H9 (cell line): ENCODE measurements at regions not wholly inside any gene's neighbourhood (a gene's known extent, or its start where the extent isn't known, plus 50 kb on each side); places are given as distances from the start of the nearest gene placed in this dataset.

Source experiments
- DNase-seq: peaks from one replicate; pipeline ENCODE4 v3.0.0-alpha.2; 2017
- H2AFZ ChIP-seq: one replicate; pipeline ENCODE4 v1.6.1; 2013; ENCODE audit warnings: mild to moderate bottlenecking, low read length, control low read depth, moderate library complexity
- H2AK5ac ChIP-seq: 2 replicates; pipeline ENCODE4 v1.6.1; 2013; ENCODE audit warnings: low read length, control low read depth, mixed read lengths; ENCODE audit not compliant: insufficient read length
- H2BK120ac ChIP-seq: one replicate; pipeline ENCODE4 v1.6.1; 2013; ENCODE audit warnings: low read depth, mild to moderate bottlenecking, low read length, control low read depth, inconsistent platforms; ENCODE audit not compliant: poor library complexity, severe bottlenecking
- H2BK12ac ChIP-seq: 2 replicates; pipeline ENCODE4 v1.6.1; 2013; ENCODE audit warnings: low read length, control low read depth, mixed read lengths, low read depth; ENCODE audit not compliant: insufficient read length
- H2BK15ac ChIP-seq: 2 replicates; pipeline ENCODE4 v1.6.1; 2013; ENCODE audit warnings: low read depth, low read length, control low read depth
- H2BK20ac ChIP-seq: one replicate; pipeline ENCODE4 v1.6.1; 2013; ENCODE audit warnings: low read depth, mild to moderate bottlenecking, low read length, control low read depth, inconsistent platforms; ENCODE audit not compliant: poor library complexity, severe bottlenecking
- H2BK5ac ChIP-seq: 2 replicates; pipeline ENCODE4 v1.6.1; 2013; ENCODE audit warnings: low read length, control low read depth, mixed read lengths; ENCODE audit not compliant: insufficient read length
- H3K14ac ChIP-seq: 2 replicates; pipeline ENCODE4 v1.6.1; 2013; ENCODE audit warnings: low read length, control low read depth; ENCODE audit not compliant: insufficient read depth
- H3K18ac ChIP-seq: 2 replicates; pipeline ENCODE4 v1.6.1; 2013; ENCODE audit warnings: low read depth, mild to moderate bottlenecking, mixed read lengths, low read length, control low read depth; ENCODE audit not compliant: insufficient read length
- H3K23ac ChIP-seq: 2 replicates; pipeline ENCODE4 v1.6.1; 2013; ENCODE audit warnings: low read length, control low read depth, mixed read lengths, low read depth; ENCODE audit not compliant: insufficient read length
- H3K23me2 ChIP-seq: 2 replicates; pipeline ENCODE4 v1.6.1; 2013; ENCODE audit warnings: low read depth, mild to moderate bottlenecking, mixed read lengths, low read length, control low read depth; ENCODE audit not compliant: insufficient read length, poor library complexity, severe bottlenecking
- H3K27ac ChIP-seq: 2 replicates; pipeline ENCODE4 v1.5.1; 2013; ENCODE audit warnings: low read length, control low read depth, mixed read lengths, low read depth; ENCODE audit not compliant: insufficient read length
- H3K27me3 ChIP-seq: 2 replicates; pipeline ENCODE4 v1.6.1; 2013; ENCODE audit warnings: low read length, control low read depth, inconsistent platforms; ENCODE audit not compliant: insufficient read depth
- H3K4ac ChIP-seq: 2 replicates; pipeline ENCODE4 v1.6.1; 2013; ENCODE audit warnings: low read depth, mild to moderate bottlenecking, control low read depth, inconsistent platforms, low read length, moderate library complexity
- H3K4me1 ChIP-seq: 2 replicates; pipeline ENCODE4 v1.6.1; 2013; ENCODE audit warnings: low read length, control low read depth, inconsistent platforms; ENCODE audit not compliant: insufficient read depth
- H3K4me2 ChIP-seq: 2 replicates; pipeline ENCODE4 v1.6.1; 2013; ENCODE audit warnings: low read length, control low read depth, mixed read lengths; ENCODE audit not compliant: insufficient read length, insufficient read depth
- H3K56ac ChIP-seq: 2 replicates; pipeline ENCODE4 v1.6.1; 2013; ENCODE audit warnings: low read depth, mild to moderate bottlenecking, mixed read lengths, low read length, control low read depth; ENCODE audit not compliant: insufficient read length
- H3K79me1 ChIP-seq: 2 replicates; pipeline ENCODE4 v1.6.1; 2013; ENCODE audit warnings: low read depth, mild to moderate bottlenecking, moderate library complexity, low read length, control low read depth, inconsistent platforms; ENCODE audit not compliant: insufficient read depth, poor library complexity, severe bottlenecking
- H3K79me2 ChIP-seq: 2 replicates; pipeline ENCODE4 v1.6.1; 2013; ENCODE audit warnings: low read length, control low read depth, inconsistent platforms; ENCODE audit not compliant: insufficient read depth
- H3K9ac ChIP-seq: 2 replicates; pipeline ENCODE4 v1.6.1; 2013; ENCODE audit warnings: low read length, control low read depth, mixed read lengths; ENCODE audit not compliant: insufficient read length; ENCODE audit errors: extremely low read depth
- H3K9me3 ChIP-seq: one replicate; pipeline ENCODE4 v1.6.1; 2013; ENCODE audit warnings: low read depth, low read length, inconsistent platforms; ENCODE audit not compliant: control insufficient read depth
- H3T11ph ChIP-seq: one replicate; pipeline ENCODE4 v1.6.1; 2013; ENCODE audit warnings: mild to moderate bottlenecking, low read length, control low read depth, inconsistent platforms
- H4K20me1 ChIP-seq: one replicate; pipeline ENCODE4 v1.6.1; 2013; ENCODE audit not compliant: control insufficient read depth, insufficient read length, insufficient read depth
- H4K5ac ChIP-seq: 2 replicates; pipeline ENCODE4 v1.6.1; 2013; ENCODE audit warnings: low read depth, mild to moderate bottlenecking, mixed read lengths, low read length, control low read depth; ENCODE audit not compliant: insufficient read length
- H4K8ac ChIP-seq: replicated peaks from 2 replicates; pipeline ENCODE4 v1.6.1; 2013; ENCODE audit warnings: low read length, control low read depth, mixed read lengths, low read depth; ENCODE audit not compliant: insufficient read length
- H4K91ac ChIP-seq: 2 replicates; pipeline ENCODE4 v1.6.1; 2013; ENCODE audit warnings: low read depth, mild to moderate bottlenecking, moderate library complexity, mixed read lengths, low read length, control low read depth; ENCODE audit not compliant: insufficient read length
- H3K27ac Mint-ChIP-seq, 3 experiments: 2 replicates in 2 of 3; 3 replicates in 1 of 3; pipeline ENCODE4 v1.8.0; 2020 to 2021; ENCODE audit warnings: mixed read lengths in 3 of 3, mild to moderate bottlenecking in 1 of 3, moderate library complexity in 1 of 3
- H3K27me3 Mint-ChIP-seq: 2 replicates; pipeline ENCODE4 v1.8.0; 2021; ENCODE audit warnings: low read depth, mild to moderate bottlenecking, moderate library complexity, mixed read lengths
- H3K36me3 Mint-ChIP-seq, 3 experiments: 2 replicates in 2 of 3; 3 replicates in 1 of 3; pipeline ENCODE4 v1.8.0; 2020 to 2021; ENCODE audit warnings: low read depth in 3 of 3, mixed read lengths in 3 of 3; ENCODE audit not compliant: insufficient read depth in 1 of 3
- H3K4me1 Mint-ChIP-seq, 2 experiments: 2 replicates each; pipeline ENCODE4 v1.8.0; 2020; ENCODE audit warnings: mixed read lengths in 2 of 2
- H3K4me3 Mint-ChIP-seq, 2 experiments: 2 replicates in 1 of 2; 3 replicates in 1 of 2; pipeline ENCODE4 v1.8.0; 2020 to 2021; ENCODE audit warnings: mild to moderate bottlenecking in 2 of 2, mixed read lengths in 2 of 2, moderate library complexity in 1 of 2
- H3K9me3 Mint-ChIP-seq, 2 experiments: 2 replicates in 1 of 2; 3 replicates in 1 of 2; pipeline ENCODE4 v1.8.0; 2020; ENCODE audit warnings: mild to moderate bottlenecking in 2 of 2, mixed read lengths in 2 of 2, moderate library complexity in 1 of 2
- WGBS: extraction: QIAGEN DNeasy Blood & Tissue Kit; methylation state at CpG from one replicate; pipeline ENCODE4 v1.1.7; 2013; ENCODE audit warnings: missing lambda C conversion rate, low lambda C conversion rate, mixed read lengths; ENCODE audit not compliant: insufficient read length; ENCODE audit errors: extremely low coverage; 5-methylcytosine and 5-hydroxymethylcytosine counted together
- TF ChIP-seq, protein P1 (sequence below): fragments of 200-600 bp; sonication (generic); conservative IDR thresholded peaks from 3 replicates; pipeline ENCODE4 v1.8.0; 2021; ENCODE audit warnings: antibody characterized with exemption, mild to moderate bottlenecking

DNA sequence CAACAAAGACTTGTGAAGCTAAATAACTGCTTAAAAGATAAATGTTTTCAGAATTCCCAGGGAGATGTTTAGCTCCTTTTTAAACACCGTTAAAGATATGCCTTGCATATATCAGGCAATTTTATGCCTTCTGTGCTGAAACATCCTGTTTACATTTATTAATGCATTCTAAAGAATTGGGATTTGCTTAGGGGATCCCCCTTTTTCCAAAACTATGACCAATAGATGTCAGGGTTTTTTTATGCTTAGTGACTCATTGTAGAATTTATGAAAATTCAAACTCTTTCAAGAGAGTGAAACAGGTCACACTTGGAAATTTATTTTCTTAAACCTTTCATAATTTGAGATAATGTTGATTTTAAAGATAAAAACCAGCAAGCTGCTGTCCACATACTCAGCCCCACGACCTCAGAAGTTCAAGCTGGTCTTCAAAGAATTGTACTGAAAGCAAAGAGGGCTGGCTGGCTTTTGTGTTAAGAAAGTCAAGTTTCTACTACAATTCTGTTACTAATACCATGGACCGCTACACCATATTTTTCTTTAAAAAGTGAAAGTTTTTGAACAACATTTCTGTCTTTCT lies 411.8 kb downstream of the ETV1 start:
- no peak overlapping the region for H2BK20ac ChIP-seq
- no peak overlapping the region for H3K9ac ChIP-seq
- H2BK12ac ChIP-seq, result no peak overlapping the region
- no peak for DNase-seq
- H4K8ac ChIP-seq, result no peak overlapping the region
- TF ChIP-seq, protein P1, sequence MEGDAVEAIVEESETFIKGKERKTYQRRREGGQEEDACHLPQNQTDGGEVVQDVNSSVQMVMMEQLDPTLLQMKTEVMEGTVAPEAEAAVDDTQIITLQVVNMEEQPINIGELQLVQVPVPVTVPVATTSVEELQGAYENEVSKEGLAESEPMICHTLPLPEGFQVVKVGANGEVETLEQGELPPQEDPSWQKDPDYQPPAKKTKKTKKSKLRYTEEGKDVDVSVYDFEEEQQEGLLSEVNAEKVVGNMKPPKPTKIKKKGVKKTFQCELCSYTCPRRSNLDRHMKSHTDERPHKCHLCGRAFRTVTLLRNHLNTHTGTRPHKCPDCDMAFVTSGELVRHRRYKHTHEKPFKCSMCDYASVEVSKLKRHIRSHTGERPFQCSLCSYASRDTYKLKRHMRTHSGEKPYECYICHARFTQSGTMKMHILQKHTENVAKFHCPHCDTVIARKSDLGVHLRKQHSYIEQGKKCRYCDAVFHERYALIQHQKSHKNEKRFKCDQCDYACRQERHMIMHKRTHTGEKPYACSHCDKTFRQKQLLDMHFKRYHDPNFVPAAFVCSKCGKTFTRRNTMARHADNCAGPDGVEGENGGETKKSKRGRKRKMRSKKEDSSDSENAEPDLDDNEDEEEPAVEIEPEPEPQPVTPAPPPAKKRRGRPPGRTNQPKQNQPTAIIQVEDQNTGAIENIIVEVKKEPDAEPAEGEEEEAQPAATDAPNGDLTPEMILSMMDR, result no peak
- Mint-ChIP-seq H3K4me1 (peaks cover 18 to 27% of the 10 kb centered on the region in 2 experiments), H3K27me3 (no peaks in the 10 kb centered on the region), H3K9me3 (no peaks in the 10 kb centered on the region), H3K4me3 (no peak overlapping the region), H3K27ac (no peak overlapping the region; a peak in 1 of 7 replicates), H3K36me3 (no peaks in the 10 kb centered on the region)
- no peak overlapping the region for H2AFZ ChIP-seq
- no peaks in the 10 kb centered on the region for H3K79me1 ChIP-seq
- H3K18ac ChIP-seq, result no peak overlapping the region
- no peak overlapping the region for H3K56ac ChIP-seq
- H3K4ac ChIP-seq, result no peak overlapping the region
- no peaks in the 10 kb centered on the region for H4K20me1 ChIP-seq
- no peak overlapping the region for H2BK5ac ChIP-seq
- no peaks in the 10 kb centered on the region for H3K27me3 ChIP-seq
- no peaks in the 10 kb centered on the region for H3K9me3 ChIP-seq
- no peak overlapping the region for H3K23ac ChIP-seq
- H3K4me2 ChIP-seq, result no peak overlapping the region
- H4K5ac ChIP-seq, result no peak overlapping the region
- H4K91ac ChIP-seq, result no peak overlapping the region
- no peaks in the 10 kb centered on the region for H3K23me2 ChIP-seq
- H2BK15ac ChIP-seq, result no peak overlapping the region
- no peak overlapping the region for H3T11ph ChIP-seq
- no peaks in the 10 kb centered on the region for H3K79me2 ChIP-seq
- no peak overlapping the region for H2AK5ac ChIP-seq
- no peaks in the 10 kb centered on the region for H3K4me1 ChIP-seq
- H2BK120ac ChIP-seq, result no peak overlapping the region
- H3K14ac ChIP-seq, result no peak overlapping the region
- no CpG with 5 or more reads among the region's 3 CpGs for WGBS
- H3K27ac ChIP-seq, result no peak overlapping the region
